Middle frontal gyrus (tissue), 1 donor: ENCODE measurements at regions not wholly inside any gene's neighbourhood (a gene's known extent, or its start where the extent isn't known, plus 50 kb on each side); places are given as distances from the start of the nearest gene placed in this dataset.
"Not testable (repeated sequence)": the region's sequence is repeated elsewhere in the genome, so short reads cannot be mapped to it uniquely, and the experiment has no call there.

Experiments used
- DNase-seq: peaks from one replicate; pipeline ENCODE4 v3.0.0-alpha.2; 2015; ENCODE audit warnings: low spot score; ENCODE audit errors: extremely low spot score

DNA sequence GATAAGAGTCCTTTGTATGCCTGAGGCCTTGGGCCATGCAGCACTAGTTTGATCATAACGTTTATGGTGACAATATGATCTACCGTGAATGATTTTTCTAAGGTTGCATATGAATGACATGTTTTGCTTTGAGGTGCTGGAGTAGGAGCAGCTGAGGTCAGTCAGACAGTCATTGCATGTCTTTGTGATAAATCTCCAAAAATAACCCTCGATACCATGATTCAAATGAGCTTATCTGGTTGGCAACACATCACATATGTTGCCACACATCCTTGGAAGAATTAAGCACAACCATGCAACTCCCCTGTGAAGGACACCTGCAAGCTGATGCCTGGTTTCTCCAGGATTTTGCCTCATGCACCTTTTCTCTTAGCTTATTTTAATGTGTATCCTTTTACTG lies 394.5 kb downstream of the LTN1 start:
- DNase-seq, result no peak

DNA sequence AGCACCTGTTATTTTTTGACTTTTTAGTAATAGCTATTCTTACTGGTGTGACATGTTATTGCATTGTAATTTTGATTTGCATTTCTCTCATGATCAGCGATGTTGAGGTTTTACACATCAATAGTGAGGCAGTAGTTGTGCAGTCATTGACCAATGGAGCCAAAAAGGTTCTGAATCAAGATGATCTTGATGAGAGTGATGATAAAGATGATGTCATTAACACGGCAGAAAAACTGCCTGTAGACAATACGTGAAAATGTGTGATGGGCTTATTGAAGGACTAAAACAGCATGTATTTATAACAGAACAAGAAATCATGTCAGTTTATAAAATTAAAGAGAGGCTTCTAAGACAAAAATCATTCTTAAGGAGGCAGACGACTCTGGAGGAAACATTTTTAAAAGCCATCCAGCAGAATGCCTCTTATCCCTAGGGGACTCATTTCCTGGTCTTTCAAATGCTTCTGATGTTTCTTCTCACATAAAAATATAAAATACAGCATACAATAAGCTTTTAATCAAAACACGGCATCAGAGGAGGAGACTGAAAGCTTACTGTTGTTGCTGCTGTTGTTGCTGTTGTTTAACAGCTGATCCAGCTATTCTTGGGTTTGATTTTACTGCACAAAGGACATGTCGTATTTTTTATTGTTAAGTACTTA lies 400.3 kb downstream of the LTN1 start:
- no peak for DNase-seq

DNA sequence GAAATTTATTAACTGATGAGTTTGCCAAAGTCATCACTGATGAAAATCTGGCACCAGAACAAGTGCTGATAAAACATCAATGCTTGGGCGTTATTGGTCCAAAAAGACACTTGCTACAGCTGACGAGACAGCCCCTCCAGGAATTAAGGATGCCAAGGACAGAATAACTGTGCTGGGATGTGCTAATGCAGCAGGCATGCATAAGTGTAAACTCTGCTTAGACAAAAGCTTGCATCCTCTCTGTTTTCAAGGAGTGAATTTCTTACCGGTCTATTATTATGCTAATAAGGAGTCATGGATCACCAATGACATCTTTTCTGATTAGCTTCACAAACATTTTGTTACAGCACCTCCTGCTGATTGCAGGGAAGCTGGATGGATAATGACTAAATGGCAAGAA lies 402.0 kb downstream of the LTN1 start:
- no peak for DNase-seq

DNA sequence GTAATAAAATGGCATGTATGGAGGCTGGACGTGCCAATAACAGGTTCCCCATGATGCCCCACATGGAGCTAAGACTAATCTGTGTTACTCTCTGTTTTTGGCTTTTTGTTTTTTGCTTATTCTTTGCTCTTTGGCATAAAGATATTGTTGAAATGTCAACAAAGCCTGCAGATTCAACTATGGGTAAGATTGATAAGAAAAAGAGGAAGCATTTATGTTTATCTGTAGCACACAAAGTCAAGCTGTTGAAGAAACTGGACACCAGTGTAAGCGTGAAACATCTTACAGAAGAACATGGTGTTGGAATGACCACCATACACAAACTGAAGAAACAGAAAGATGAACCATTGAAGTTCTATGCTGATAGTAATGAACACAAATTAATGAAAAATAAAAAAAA lies 402.7 kb downstream of the LTN1 start:
- DNase-seq, result no peak

DNA sequence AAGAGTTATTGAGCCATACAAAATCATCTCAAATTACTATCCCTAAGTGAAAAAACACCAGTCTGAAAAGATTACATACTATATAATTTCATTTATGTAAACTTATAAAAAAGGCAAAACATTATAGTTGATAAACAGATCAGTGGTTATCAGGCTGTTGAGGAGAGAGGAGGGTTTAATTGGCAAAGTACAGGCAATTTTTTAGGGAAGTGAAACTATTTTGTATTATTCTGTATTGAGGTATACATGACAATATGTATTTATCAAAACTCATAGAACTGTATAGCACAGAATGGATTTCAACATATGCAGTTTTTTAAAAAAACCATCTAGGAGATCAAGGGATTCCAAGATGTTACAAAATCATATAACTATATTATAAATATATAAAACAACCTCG lies 403.7 kb downstream of the LTN1 start:
- DNase-seq, result no peak

DNA sequence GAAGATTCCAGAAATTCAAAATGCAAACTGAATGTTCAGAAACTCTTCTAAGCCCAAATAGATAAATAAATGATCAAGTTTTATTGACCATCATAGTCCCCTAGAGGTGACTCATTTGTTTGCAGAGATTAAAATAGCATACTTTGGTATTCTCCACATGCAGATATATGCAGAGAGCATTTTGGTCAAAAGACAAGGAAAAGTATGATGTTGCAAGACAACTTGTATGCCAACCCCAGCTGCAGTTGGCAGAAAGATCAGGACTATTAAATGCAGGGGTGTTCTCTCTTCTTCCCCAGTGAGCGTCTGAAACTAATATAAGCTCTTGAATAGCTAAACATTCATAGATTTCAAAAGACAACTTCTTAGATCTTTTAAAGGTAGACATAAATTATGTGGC lies 404.9 kb downstream of the LTN1 start:
- no peak for DNase-seq

DNA sequence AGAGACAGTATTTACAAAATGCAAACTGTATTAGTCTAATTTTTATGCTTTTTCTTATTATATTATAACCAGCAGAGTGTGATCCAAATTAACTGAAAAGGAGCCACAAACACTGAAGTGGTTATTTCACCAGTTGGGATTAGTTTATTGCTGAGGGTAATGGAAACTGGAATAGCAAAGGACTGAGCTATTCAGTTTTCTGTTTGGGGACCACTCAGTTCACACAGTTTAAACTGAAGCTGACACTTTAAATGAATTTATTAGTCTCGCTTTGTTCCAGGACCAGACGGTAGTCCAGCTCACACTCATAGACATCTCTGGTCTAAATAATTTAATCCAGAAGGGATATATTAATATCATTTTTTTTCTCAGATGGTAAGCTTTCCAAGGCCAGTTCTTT lies 410.7 kb downstream of the LTN1 start:
- DNase-seq, result no peak

DNA sequence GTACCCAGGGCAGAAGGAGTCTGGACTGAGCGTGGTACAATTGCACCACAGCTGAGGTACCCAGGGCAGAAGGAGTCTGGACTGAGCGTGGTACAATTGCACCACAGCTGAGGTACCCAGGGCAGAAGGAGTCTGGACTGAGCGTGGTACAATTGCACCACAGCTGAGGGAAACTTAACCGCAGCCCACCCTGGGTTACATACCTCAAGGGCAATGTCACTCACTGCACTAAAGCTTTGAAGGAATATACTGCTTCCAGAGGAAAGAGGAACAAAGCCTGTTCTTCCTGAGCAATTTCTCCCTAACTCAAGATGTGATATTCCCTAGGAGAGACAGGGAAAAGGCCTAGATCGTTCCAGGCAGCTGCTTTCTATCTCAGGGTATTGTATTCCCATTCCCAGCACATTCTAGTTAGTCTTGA lies 411.4 kb downstream of the LTN1 start:
- DNase-seq, result not testable (repeated sequence)

DNA sequence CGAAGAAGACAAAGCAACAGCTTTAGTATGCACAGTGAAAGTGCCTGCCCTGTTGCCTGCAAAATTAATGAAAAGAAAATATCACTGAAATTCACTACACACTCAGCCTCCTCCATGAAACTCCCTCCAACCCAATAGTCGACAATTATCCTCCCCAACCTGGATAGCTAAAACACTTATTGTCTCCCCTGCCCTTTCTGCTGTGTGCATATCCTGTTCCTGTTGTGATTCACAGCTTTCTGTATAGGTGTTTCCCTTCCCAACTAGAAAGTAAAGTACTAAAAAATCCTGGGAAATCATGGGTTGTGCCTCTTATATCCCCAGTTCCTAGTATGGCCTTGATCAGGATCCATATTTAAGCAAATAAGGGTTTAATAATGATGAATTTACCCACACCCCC lies 412.1 kb downstream of the LTN1 start:
- DNase-seq, result no peak

DNA sequence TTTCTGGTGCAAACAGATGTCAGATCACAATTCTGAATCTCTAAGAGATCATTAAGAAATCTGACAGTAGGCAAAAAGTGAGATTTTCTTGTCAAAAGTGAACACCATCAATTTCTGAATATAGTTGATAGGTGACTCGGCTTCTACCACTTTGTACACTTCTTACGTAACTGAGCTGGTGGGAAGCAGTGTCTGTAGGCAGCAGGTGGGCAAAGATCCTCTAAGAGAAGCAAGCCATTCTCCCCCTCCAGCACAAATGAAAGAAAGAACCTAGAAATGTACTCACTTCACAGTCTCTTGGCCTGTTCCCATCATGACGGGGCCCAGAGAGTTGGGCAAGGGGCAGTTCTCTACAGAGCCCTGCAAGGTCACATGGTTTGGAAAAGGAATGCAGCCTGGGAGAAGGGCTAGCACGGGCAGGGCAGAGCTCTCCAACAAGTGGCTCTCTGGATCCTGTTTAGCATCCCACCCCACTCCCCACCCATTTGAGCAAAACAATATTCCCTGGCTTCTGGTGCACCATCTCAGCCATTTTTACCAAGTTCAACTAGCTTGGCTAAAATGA lies 412.6 kb downstream of the LTN1 start:
- DNase-seq, result no peak

DNA sequence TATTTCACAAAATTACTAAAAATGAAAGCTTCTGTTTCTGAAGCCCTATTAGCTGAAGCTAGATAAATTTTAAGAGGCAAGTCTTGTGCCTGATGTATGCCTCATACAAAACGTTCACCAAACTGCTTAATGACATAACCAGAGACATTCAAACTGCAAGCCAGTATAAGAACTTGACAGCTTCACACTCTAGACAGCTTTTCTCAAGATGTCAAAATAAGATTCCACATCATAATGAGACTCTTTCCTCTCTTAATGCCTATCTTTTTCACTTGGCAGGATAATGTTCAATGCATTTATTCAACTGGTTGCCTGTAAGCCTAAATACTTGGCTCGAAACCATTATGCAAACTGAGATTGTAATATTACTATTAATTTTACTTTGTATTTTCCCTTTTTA lies 424.0 kb downstream of the LTN1 start:
- DNase-seq, result no peak

DNA sequence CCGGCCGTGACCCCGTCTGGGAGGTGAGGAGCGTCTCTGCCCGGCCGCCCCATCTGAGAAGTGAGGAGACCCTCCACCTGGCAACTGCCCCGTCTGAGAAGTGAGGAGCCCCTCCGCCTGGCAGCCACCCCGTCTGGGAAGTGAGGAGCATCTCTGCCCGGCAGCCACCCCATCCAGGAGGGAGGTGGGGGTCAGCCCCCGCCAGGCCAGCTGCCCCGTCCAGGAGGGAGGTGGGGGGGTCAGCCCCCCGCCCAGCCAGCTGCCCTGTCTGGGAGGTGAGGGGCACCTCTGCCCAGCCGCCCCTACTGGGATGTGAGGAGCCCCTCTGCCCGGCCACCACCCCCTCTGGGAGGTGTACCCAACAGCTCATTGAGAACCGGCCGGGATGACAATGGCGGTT lies 428.7 kb downstream of the LTN1 start:
- not testable (repeated sequence) for DNase-seq

DNA sequence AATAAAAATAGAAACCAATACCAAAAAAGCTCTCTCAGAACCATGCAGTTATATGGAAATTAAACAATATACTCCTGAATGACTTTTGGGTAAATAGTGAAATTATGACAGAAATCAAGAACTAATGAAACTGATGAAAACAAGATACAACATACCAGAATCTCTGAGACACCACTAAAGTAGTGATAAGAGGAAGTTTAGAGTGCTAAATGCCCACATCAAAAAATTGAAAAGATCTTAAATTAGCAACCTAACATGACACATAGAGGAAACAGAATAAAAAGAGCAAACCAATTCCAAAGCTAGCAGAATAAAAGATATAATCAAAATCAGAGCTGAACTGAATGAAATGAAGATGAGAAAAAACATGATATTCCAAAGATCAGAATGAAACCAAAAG lies 430.9 kb downstream of the LTN1 start:
- no peak for DNase-seq

DNA sequence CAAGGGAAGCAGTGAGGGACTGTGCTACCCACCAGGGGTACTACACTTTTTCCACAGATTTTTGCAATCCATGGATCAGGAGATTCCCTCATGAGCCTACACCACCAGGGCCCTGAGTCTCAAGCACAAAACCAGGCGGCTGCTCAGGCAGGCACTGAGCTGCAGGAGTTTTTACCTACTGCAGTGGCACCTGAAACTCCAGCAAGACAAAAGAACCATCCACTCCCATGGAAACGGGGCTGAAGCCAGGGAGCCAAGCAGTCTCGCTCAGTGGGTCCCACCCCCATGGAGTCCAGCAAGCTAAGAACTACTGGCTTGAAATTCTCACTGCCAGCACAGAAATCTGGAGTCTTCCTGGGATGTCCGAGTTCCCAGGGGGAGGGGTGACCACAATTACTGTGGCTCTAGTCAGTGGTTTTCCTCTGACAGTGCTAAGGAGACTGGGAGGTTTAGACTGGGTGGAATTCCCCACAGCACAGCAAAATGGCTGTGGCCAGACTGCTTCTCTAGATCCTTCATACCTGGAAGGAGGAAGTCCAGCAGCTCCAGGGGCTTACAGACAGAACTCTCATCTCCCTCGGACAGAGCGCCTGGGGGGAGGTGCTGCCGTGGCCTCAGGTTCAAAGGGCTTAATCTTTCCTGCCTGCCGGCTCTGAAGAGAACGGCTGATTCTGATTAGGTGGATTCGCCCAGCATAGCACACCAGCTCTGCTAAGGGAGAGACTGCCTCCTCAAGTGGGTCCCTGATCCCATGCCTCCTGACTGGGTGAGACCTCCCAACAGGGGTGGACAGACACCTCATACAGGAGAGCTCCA lies 437.8 kb downstream of the LTN1 start:
- DNase-seq, result no peak

DNA sequence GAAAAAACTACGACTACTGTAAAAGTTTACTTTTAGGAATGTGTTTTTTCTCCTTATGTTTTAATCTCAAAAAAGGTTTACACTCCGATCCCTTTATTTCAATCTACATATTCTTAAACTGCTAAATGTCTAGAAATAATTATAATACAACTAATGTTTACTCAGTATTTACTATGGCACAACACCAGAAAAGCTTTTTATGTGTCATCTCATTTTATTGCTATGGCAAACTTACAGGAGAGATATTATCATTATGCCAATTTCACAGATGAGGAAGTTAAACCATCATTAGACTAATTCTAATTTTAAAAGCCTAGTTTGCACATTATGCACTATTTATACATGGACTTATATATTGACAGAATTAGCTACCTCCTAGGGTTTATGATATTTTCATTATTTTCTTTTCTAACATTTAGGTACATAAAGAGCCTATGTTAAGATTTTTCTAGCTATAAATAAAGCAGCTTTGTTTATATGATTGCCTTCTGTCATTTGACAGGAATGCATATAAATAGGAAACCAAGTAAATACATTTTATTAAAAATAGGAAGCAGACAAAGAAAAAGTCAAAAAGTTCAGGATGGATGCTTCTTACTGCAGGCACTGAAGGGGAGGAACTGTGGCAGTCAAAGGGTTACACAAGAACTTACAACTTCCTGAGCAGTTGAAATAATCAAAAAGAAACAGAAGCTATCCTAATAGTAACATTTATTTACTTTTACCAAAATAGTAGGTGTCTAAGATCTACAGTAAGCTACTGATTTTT lies 442.4 kb downstream of the LTN1 start:
- no peak for DNase-seq

DNA sequence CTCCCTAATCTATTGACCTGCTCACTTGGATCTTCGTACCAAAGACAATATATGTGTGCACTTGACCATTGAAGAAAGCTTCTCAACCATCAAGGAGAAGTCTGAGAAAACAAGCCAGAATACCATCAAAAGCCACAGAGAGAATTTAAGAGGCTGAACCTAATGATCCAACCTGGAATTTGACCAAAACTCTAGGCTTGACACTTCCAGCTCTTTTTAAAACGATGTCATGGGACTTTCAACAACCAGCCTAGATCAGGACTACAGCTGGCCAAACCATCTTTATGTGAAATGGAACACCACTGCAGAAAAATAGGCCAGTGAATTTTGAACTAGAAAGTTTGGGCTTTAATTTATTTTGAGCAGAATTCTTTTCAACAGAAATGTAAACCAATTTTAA lies 444.4 kb downstream of the LTN1 start:
- DNase-seq, result no peak

DNA sequence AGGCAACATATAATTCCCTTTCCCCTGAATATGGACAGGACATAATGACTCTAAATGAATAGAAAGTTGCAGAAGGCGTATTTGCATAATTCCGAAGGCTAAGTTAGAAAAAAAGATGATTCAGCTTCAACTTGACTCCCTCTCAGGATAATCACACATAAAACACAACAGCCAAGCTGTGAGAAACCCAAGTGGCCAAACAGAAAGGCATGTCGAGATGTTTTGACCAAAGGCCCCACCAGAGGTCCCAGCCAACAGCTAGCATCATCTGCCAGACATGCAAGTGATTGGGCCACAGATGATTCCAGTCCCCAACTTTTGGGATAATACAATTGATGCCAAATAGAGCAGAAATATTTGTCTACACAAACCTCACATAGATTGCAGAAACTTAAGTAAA lies 444.9 kb downstream of the LTN1 start:
- DNase-seq, result no peak

DNA sequence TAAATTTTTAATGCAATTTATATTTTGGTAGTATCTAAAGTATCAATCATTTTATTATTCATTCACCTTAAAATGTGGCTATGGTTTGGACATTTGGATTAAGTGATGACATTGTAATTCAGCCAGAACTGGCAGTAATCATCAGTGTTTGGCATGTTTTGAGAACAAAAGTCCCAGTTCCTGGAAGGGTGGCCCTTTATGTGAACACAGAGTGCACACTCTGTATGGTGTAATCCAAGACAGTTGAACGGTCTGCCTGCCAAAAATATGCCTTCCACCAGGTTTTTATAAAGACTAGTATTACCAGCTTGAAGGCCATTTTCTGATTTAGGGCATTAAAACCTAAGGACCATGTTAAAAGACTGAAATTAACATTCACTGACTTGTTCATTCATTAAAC lies 448.7 kb downstream of the LTN1 start:
- DNase-seq, result no peak

DNA sequence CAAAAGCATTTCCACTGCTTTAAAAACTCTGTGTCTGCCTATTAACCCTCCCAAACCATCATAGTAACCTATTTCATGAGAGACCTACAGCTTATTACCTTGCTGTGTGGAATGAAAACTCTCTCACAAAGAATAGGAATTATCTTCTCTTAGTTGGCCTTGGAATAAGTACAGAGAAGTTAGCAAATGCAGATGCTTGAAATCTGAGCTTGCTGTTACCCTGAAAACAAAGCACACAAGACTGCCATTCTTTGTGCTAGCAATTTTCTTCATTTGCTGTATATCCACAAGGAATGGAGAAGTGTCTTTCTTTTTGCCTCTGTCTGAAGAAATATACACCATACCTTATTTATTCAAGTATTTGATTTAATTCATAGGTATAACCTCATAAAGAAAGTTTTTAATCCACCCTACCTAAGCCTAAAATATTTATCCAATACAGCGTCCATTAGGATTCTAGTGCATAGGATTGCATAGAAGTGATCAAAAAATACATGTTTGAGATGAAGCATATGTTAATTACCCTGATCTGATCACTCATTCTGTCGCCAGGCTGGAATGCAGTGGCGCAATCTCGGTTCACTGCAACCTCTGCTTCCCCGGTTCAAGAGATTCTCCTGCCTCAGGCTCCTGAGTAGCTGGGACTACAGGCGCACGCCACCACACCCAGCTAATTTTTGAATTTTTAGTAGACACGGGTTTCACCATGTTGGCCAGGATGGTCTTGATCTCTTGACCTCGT lies 451.1 kb downstream of the LTN1 start:
- DNase-seq, result no peak

DNA sequence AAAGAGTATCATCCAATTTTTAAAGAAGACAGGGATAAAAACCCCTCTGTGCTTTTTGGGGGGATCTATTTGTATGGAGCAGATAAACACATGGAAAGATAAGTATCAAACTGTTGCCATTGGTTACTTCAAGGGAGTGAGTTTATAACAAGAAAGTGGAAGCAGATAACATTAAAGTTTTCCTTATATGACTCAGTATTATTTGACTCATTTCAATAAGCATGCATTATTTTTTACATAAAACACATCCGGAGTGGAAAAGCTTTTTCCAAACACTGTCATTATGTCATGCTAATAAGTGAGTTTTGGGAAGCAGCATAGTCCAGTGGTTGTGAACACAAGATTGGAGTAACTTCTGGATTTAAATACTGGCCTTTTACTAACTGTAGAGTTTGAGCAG lies 452.2 kb downstream of the LTN1 start:
- DNase-seq, result no peak

DNA sequence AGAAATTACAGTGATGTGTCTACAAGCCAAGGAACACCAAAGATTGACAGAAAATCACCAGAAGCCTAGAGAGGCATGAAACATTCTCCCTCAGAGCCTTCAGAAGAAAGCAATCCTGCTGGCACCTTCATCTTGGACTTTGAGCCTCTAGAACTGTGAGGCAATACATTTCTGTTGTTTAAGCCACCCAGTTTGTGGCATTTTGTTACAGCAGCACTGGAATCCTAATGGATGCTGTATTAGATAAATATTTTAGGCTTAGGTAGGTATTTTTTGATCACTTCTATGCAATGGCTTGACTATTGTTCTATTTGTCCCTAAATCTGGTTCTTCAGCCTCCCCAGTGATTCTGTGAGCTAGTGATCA lies 453.1 kb downstream of the LTN1 start:
- DNase-seq, result no peak
